H9 (cell line): ENCODE measurements at regions not wholly inside any gene's neighbourhood (a gene's known extent, or its start where the extent isn't known, plus 50 kb on each side); places are given as distances from the start of the nearest gene placed in this dataset.

ENCODE experiments used
- DNase-seq: peaks from one replicate; pipeline ENCODE4 v3.0.0-alpha.2; 2017
- H2AFZ ChIP-seq: one replicate; pipeline ENCODE4 v1.6.1; 2013; ENCODE audit warnings: mild to moderate bottlenecking, low read length, control low read depth, moderate library complexity
- H2AK5ac ChIP-seq: 2 replicates; pipeline ENCODE4 v1.6.1; 2013; ENCODE audit warnings: low read length, control low read depth, mixed read lengths; ENCODE audit not compliant: insufficient read length
- H2BK120ac ChIP-seq: one replicate; pipeline ENCODE4 v1.6.1; 2013; ENCODE audit warnings: low read depth, mild to moderate bottlenecking, low read length, control low read depth, inconsistent platforms; ENCODE audit not compliant: poor library complexity, severe bottlenecking
- H2BK12ac ChIP-seq: 2 replicates; pipeline ENCODE4 v1.6.1; 2013; ENCODE audit warnings: low read length, control low read depth, mixed read lengths, low read depth; ENCODE audit not compliant: insufficient read length
- H2BK15ac ChIP-seq: 2 replicates; pipeline ENCODE4 v1.6.1; 2013; ENCODE audit warnings: low read depth, low read length, control low read depth
- H2BK20ac ChIP-seq: one replicate; pipeline ENCODE4 v1.6.1; 2013; ENCODE audit warnings: low read depth, mild to moderate bottlenecking, low read length, control low read depth, inconsistent platforms; ENCODE audit not compliant: poor library complexity, severe bottlenecking
- H2BK5ac ChIP-seq: 2 replicates; pipeline ENCODE4 v1.6.1; 2013; ENCODE audit warnings: low read length, control low read depth, mixed read lengths; ENCODE audit not compliant: insufficient read length
- H3K14ac ChIP-seq: 2 replicates; pipeline ENCODE4 v1.6.1; 2013; ENCODE audit warnings: low read length, control low read depth; ENCODE audit not compliant: insufficient read depth
- H3K18ac ChIP-seq: 2 replicates; pipeline ENCODE4 v1.6.1; 2013; ENCODE audit warnings: low read depth, mild to moderate bottlenecking, mixed read lengths, low read length, control low read depth; ENCODE audit not compliant: insufficient read length
- H3K23ac ChIP-seq: 2 replicates; pipeline ENCODE4 v1.6.1; 2013; ENCODE audit warnings: low read length, control low read depth, mixed read lengths, low read depth; ENCODE audit not compliant: insufficient read length
- H3K23me2 ChIP-seq: 2 replicates; pipeline ENCODE4 v1.6.1; 2013; ENCODE audit warnings: low read depth, mild to moderate bottlenecking, mixed read lengths, low read length, control low read depth; ENCODE audit not compliant: insufficient read length, poor library complexity, severe bottlenecking
- H3K27ac ChIP-seq: 2 replicates; pipeline ENCODE4 v1.5.1; 2013; ENCODE audit warnings: low read length, control low read depth, mixed read lengths, low read depth; ENCODE audit not compliant: insufficient read length
- H3K27me3 ChIP-seq: 2 replicates; pipeline ENCODE4 v1.6.1; 2013; ENCODE audit warnings: low read length, control low read depth, inconsistent platforms; ENCODE audit not compliant: insufficient read depth
- H3K4ac ChIP-seq: 2 replicates; pipeline ENCODE4 v1.6.1; 2013; ENCODE audit warnings: low read depth, mild to moderate bottlenecking, control low read depth, inconsistent platforms, low read length, moderate library complexity
- H3K4me1 ChIP-seq: 2 replicates; pipeline ENCODE4 v1.6.1; 2013; ENCODE audit warnings: low read length, control low read depth, inconsistent platforms; ENCODE audit not compliant: insufficient read depth
- H3K4me2 ChIP-seq: 2 replicates; pipeline ENCODE4 v1.6.1; 2013; ENCODE audit warnings: low read length, control low read depth, mixed read lengths; ENCODE audit not compliant: insufficient read length, insufficient read depth
- H3K56ac ChIP-seq: 2 replicates; pipeline ENCODE4 v1.6.1; 2013; ENCODE audit warnings: low read depth, mild to moderate bottlenecking, mixed read lengths, low read length, control low read depth; ENCODE audit not compliant: insufficient read length
- H3K79me1 ChIP-seq: 2 replicates; pipeline ENCODE4 v1.6.1; 2013; ENCODE audit warnings: low read depth, mild to moderate bottlenecking, moderate library complexity, low read length, control low read depth, inconsistent platforms; ENCODE audit not compliant: insufficient read depth, poor library complexity, severe bottlenecking
- H3K79me2 ChIP-seq: 2 replicates; pipeline ENCODE4 v1.6.1; 2013; ENCODE audit warnings: low read length, control low read depth, inconsistent platforms; ENCODE audit not compliant: insufficient read depth
- H3K9ac ChIP-seq: 2 replicates; pipeline ENCODE4 v1.6.1; 2013; ENCODE audit warnings: low read length, control low read depth, mixed read lengths; ENCODE audit not compliant: insufficient read length; ENCODE audit errors: extremely low read depth
- H3K9me3 ChIP-seq: one replicate; pipeline ENCODE4 v1.6.1; 2013; ENCODE audit warnings: low read depth, low read length, inconsistent platforms; ENCODE audit not compliant: control insufficient read depth
- H3T11ph ChIP-seq: one replicate; pipeline ENCODE4 v1.6.1; 2013; ENCODE audit warnings: mild to moderate bottlenecking, low read length, control low read depth, inconsistent platforms
- H4K20me1 ChIP-seq: one replicate; pipeline ENCODE4 v1.6.1; 2013; ENCODE audit not compliant: control insufficient read depth, insufficient read length, insufficient read depth
- H4K5ac ChIP-seq: 2 replicates; pipeline ENCODE4 v1.6.1; 2013; ENCODE audit warnings: low read depth, mild to moderate bottlenecking, mixed read lengths, low read length, control low read depth; ENCODE audit not compliant: insufficient read length
- H4K8ac ChIP-seq: replicated peaks from 2 replicates; pipeline ENCODE4 v1.6.1; 2013; ENCODE audit warnings: low read length, control low read depth, mixed read lengths, low read depth; ENCODE audit not compliant: insufficient read length
- H4K91ac ChIP-seq: 2 replicates; pipeline ENCODE4 v1.6.1; 2013; ENCODE audit warnings: low read depth, mild to moderate bottlenecking, moderate library complexity, mixed read lengths, low read length, control low read depth; ENCODE audit not compliant: insufficient read length
- H3K27ac Mint-ChIP-seq, 3 experiments: 2 replicates in 2 of 3; 3 replicates in 1 of 3; pipeline ENCODE4 v1.8.0; 2020 to 2021; ENCODE audit warnings: mixed read lengths in 3 of 3, mild to moderate bottlenecking in 1 of 3, moderate library complexity in 1 of 3
- H3K27me3 Mint-ChIP-seq: 2 replicates; pipeline ENCODE4 v1.8.0; 2021; ENCODE audit warnings: low read depth, mild to moderate bottlenecking, moderate library complexity, mixed read lengths
- H3K36me3 Mint-ChIP-seq, 3 experiments: 2 replicates in 2 of 3; 3 replicates in 1 of 3; pipeline ENCODE4 v1.8.0; 2020 to 2021; ENCODE audit warnings: low read depth in 3 of 3, mixed read lengths in 3 of 3; ENCODE audit not compliant: insufficient read depth in 1 of 3
- H3K4me1 Mint-ChIP-seq, 2 experiments: 2 replicates each; pipeline ENCODE4 v1.8.0; 2020; ENCODE audit warnings: mixed read lengths in 2 of 2
- H3K4me3 Mint-ChIP-seq, 2 experiments: 2 replicates in 1 of 2; 3 replicates in 1 of 2; pipeline ENCODE4 v1.8.0; 2020 to 2021; ENCODE audit warnings: mild to moderate bottlenecking in 2 of 2, mixed read lengths in 2 of 2, moderate library complexity in 1 of 2
- H3K9me3 Mint-ChIP-seq, 2 experiments: 2 replicates in 1 of 2; 3 replicates in 1 of 2; pipeline ENCODE4 v1.8.0; 2020; ENCODE audit warnings: mild to moderate bottlenecking in 2 of 2, mixed read lengths in 2 of 2, moderate library complexity in 1 of 2
- WGBS: extraction: QIAGEN DNeasy Blood & Tissue Kit; methylation state at CpG from one replicate; pipeline ENCODE4 v1.1.7; 2013; ENCODE audit warnings: missing lambda C conversion rate, low lambda C conversion rate, mixed read lengths; ENCODE audit not compliant: insufficient read length; ENCODE audit errors: extremely low coverage; 5-methylcytosine and 5-hydroxymethylcytosine counted together
- TF ChIP-seq, protein P1 (sequence below): fragments of 200-600 bp; sonication (generic); conservative IDR thresholded peaks from 3 replicates; pipeline ENCODE4 v1.8.0; 2021; ENCODE audit warnings: antibody characterized with exemption, mild to moderate bottlenecking

DNA sequence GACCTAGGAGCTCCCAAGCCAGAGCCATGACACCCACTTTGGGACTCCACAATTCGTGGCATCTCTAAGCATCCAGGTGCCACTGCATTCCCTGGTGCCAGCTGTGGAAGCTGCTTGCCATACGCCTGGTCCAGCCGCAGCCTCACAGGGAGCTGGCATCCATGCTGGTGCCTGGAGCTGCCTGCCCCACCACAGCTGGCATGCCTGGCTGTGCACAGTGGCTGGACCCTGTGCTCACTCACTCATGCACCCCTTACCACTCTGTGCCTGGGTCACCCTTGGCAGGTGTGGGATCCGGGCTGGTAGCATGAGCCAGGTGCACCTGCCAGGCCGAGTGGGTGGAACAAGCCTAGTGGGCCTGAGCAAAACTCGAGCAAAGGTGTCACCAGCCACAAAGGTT lies 90.1 kb downstream of the CAVIN4 start:
- no peaks in the 10 kb centered on the region for H4K20me1 ChIP-seq
- peaks cover 9 to 13% of the 10 kb centered on the region in 2 experiments for H3K9me3 Mint-ChIP-seq
- no peak for DNase-seq
- H2AK5ac ChIP-seq: no peak overlapping the region
- peaks cover 29% of the 10 kb centered on the region for H3K27me3 Mint-ChIP-seq
- no peak overlapping the region for H2BK12ac ChIP-seq
- no peak overlapping the region for H2AFZ ChIP-seq
- no peak overlapping the region for H4K5ac ChIP-seq
- H3K27ac ChIP-seq: no peak overlapping the region
- no peak overlapping the region for H3K9ac ChIP-seq
- no peak overlapping the region for H3K18ac ChIP-seq
- H3T11ph ChIP-seq: no peak overlapping the region
- H2BK20ac ChIP-seq: no peak overlapping the region
- no peak overlapping the region for H3K4me3 Mint-ChIP-seq
- no peak overlapping the region for H3K14ac ChIP-seq
- TF ChIP-seq, protein P1, sequence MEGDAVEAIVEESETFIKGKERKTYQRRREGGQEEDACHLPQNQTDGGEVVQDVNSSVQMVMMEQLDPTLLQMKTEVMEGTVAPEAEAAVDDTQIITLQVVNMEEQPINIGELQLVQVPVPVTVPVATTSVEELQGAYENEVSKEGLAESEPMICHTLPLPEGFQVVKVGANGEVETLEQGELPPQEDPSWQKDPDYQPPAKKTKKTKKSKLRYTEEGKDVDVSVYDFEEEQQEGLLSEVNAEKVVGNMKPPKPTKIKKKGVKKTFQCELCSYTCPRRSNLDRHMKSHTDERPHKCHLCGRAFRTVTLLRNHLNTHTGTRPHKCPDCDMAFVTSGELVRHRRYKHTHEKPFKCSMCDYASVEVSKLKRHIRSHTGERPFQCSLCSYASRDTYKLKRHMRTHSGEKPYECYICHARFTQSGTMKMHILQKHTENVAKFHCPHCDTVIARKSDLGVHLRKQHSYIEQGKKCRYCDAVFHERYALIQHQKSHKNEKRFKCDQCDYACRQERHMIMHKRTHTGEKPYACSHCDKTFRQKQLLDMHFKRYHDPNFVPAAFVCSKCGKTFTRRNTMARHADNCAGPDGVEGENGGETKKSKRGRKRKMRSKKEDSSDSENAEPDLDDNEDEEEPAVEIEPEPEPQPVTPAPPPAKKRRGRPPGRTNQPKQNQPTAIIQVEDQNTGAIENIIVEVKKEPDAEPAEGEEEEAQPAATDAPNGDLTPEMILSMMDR: no peak
- H3K79me2 ChIP-seq: no peaks in the 10 kb centered on the region
- no peak overlapping the region for H2BK15ac ChIP-seq
- H4K91ac ChIP-seq: no peak overlapping the region
- no peak overlapping the region for H3K4ac ChIP-seq
- no peaks in the 10 kb centered on the region; the same call in 1 of the 2 replicates for H3K27me3 ChIP-seq
- no peak overlapping the region for H3K4me2 ChIP-seq
- no CpG with 5 or more reads among the region's 6 CpGs for WGBS
- H3K4me1 ChIP-seq: peaks cover 10% of the 10 kb centered on the region
- H3K9me3 ChIP-seq: peaks cover 4% of the 10 kb centered on the region
- H3K56ac ChIP-seq: no peak overlapping the region
- H3K23me2 ChIP-seq: no peaks in the 10 kb centered on the region
- no peaks in the 10 kb centered on the region for H3K79me1 ChIP-seq
- peaks cover 0 to 10% (median 4%) of the 10 kb centered on the region in 3 experiments; a peak in 4 of 7 replicates for H3K36me3 Mint-ChIP-seq
- H3K23ac ChIP-seq: no peak overlapping the region
- no peak overlapping the region for H2BK120ac ChIP-seq
- H3K27ac Mint-ChIP-seq: no peak overlapping the region
- H3K4me1 Mint-ChIP-seq: peaks cover 28 to 29% of the 10 kb centered on the region in 2 experiments
- H4K8ac ChIP-seq: no peak overlapping the region
- H2BK5ac ChIP-seq: no peak overlapping the region
